ENCODE measurements at regions not wholly inside any gene's neighbourhood (a gene's known extent, or its start where the extent isn't known, plus 50 kb on each side); places are given as distances from the start of the nearest gene placed in this dataset.

DNA sequence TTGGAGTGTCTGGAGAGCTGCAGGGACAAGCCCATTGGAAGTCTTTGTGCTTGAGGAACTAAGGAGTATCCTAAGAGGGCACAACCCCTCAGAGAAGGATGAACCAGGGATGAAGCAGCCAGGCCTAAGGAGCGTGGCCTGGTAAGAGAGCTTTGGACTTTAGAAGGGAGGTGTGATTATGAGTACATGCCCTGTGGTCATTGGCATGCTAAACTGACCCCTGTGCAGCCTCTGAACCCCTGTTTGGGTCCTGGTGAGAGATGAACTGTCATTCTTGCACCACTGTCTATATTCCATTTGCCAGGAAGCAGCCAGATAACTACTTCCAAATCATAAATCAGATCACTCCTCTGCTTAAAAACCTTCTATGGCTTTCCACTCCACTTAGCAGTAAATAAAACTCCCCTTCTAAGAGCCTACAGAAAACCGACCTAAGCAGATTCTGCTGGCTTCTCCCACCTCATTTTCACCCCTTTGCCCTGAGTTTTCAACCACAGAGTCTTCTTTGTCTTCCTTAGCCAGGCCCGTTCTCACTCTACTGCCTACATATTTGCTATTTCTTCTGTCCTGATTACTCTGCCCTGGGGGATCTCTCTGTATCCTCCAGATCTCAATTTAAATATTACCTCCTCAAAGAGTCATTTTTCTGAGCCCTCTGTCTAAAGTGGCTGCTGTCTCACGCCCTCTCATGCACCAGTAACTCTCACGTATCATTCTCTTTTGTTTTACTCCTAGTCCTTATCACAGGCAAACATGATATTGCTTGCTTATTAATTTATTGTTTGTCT is 56.7 kb downstream of the MID1IP1 start:
- no peaks in the 10 kb centered on the region for H3K9me3 ChIP-seq (ENCODE audit: control insufficient read depth, insufficient read depth, low read depth, low read length)
- H3K4me3 ChIP-seq (ENCODE audit: low read depth, low read length), result no peak overlapping the region
- H3K4me1 ChIP-seq (ENCODE audit: control insufficient read depth, insufficient read depth, low read length), result no peaks in the 10 kb centered on the region
- no peak overlapping the region for H3K27ac ChIP-seq (ENCODE audit: extremely low read depth, low read depth, low read length)
- POLR2A ChIA-PET, result no interaction called here
- no peak for TF ChIP-seq ZNF132 (tag by site-specific recombination; IDR thresholded peaks at IDR 0.05; ENCODE audit: borderline replicate concordance)
- TF ChIP-seq ZXDB (tag by site-specific recombination; IDR thresholded peaks at IDR 0.05), result no peak
- TF ChIP-seq PATZ1 (tag by site-specific recombination; IDR thresholded peaks at IDR 0.05), result no peak
- TF ChIP-seq, protein P1, sequence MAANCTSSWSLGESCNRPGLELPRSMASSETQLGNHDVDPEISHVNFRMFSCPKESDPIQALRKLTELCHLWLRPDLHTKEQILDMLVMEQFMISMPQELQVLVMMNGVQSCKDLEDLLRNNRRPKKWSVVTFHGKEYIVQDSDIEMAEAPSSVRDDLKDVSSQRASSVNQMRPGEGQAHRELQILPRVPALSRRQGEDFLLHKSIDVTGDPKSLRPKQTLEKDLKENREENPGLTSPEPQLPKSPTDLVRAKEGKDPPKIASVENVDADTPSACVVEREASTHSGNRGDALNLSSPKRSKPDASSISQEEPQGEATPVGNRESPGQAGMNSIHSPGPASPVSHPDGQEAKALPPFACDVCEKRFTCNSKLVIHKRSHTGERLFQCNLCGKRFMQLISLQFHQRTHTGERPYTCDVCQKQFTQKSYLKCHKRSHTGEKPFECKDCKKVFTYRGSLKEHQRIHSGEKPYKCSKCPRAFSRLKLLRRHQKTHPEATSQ (tag by site-specific recombination; IDR thresholded peaks at IDR 0.05), result no peak
- TF ChIP-seq ZNF785 (tag by site-specific recombination; IDR thresholded peaks at IDR 0.05), result no peak
- no peak for TF ChIP-seq ZNF654 (tag by site-specific recombination; IDR thresholded peaks at IDR 0.05; ENCODE audit: low read depth)
- TF ChIP-seq ZNF555 (tag by site-specific recombination; conservative IDR thresholded peaks at IDR 0.05), result no peak
- no peak for TF ChIP-seq ZBTB21 (tag by site-specific recombination; IDR thresholded peaks at IDR 0.05)
- TF ChIP-seq KLF7 (tag by site-specific recombination; IDR thresholded peaks at IDR 0.05; ENCODE audit: borderline replicate concordance), result no peak
- TF ChIP-seq, protein P2, sequence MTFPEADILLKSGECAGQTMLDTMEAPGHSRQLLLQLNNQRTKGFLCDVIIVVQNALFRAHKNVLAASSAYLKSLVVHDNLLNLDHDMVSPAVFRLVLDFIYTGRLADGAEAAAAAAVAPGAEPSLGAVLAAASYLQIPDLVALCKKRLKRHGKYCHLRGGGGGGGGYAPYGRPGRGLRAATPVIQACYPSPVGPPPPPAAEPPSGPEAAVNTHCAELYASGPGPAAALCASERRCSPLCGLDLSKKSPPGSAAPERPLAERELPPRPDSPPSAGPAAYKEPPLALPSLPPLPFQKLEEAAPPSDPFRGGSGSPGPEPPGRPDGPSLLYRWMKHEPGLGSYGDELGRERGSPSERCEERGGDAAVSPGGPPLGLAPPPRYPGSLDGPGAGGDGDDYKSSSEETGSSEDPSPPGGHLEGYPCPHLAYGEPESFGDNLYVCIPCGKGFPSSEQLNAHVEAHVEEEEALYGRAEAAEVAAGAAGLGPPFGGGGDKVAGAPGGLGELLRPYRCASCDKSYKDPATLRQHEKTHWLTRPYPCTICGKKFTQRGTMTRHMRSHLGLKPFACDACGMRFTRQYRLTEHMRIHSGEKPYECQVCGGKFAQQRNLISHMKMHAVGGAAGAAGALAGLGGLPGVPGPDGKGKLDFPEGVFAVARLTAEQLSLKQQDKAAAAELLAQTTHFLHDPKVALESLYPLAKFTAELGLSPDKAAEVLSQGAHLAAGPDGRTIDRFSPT (tag by site-specific recombination; IDR thresholded peaks at IDR 0.05), result no peak
- TF ChIP-seq ZNF324 (tag by site-specific recombination; IDR thresholded peaks at IDR 0.05), result no peak
- TF ChIP-seq, protein P3, sequence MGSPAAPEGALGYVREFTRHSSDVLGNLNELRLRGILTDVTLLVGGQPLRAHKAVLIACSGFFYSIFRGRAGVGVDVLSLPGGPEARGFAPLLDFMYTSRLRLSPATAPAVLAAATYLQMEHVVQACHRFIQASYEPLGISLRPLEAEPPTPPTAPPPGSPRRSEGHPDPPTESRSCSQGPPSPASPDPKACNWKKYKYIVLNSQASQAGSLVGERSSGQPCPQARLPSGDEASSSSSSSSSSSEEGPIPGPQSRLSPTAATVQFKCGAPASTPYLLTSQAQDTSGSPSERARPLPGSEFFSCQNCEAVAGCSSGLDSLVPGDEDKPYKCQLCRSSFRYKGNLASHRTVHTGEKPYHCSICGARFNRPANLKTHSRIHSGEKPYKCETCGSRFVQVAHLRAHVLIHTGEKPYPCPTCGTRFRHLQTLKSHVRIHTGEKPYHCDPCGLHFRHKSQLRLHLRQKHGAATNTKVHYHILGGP (tag by site-specific recombination; IDR thresholded peaks at IDR 0.05), result no peak
- no peak for TF ChIP-seq SALL2 (tag by site-specific recombination; IDR thresholded peaks at IDR 0.05; ENCODE audit: borderline replicate concordance)
- TF ChIP-seq ZNF623 (tag by site-specific recombination; IDR thresholded peaks at IDR 0.05), result no peak
- TF ChIP-seq ZNF155 (tag by site-specific recombination; IDR thresholded peaks at IDR 0.05), result no peak
- TF ChIP-seq, protein P4, sequence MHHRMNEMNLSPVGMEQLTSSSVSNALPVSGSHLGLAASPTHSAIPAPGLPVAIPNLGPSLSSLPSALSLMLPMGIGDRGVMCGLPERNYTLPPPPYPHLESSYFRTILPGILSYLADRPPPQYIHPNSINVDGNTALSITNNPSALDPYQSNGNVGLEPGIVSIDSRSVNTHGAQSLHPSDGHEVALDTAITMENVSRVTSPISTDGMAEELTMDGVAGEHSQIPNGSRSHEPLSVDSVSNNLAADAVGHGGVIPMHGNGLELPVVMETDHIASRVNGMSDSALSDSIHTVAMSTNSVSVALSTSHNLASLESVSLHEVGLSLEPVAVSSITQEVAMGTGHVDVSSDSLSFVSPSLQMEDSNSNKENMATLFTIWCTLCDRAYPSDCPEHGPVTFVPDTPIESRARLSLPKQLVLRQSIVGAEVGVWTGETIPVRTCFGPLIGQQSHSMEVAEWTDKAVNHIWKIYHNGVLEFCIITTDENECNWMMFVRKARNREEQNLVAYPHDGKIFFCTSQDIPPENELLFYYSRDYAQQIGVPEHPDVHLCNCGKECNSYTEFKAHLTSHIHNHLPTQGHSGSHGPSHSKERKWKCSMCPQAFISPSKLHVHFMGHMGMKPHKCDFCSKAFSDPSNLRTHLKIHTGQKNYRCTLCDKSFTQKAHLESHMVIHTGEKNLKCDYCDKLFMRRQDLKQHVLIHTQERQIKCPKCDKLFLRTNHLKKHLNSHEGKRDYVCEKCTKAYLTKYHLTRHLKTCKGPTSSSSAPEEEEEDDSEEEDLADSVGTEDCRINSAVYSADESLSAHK (tag by site-specific recombination; IDR thresholded peaks at IDR 0.05), result no peak
- TF ChIP-seq ZSCAN23 (tag by site-specific recombination; IDR thresholded peaks at IDR 0.05), result no peak
- no peak for TF ChIP-seq ZNF692 (tag by site-specific recombination; IDR thresholded peaks at IDR 0.05)
- TF ChIP-seq IKZF3 (tag by site-specific recombination; IDR thresholded peaks at IDR 0.05), result no peak
- CTCF ChIA-PET, result no interaction called here
- no peaks in the 10 kb centered on the region for H3K36me3 ChIP-seq (ENCODE audit: control insufficient read depth in 2 of 2, insufficient read depth in 1 of 2, low read length in 2 of 2)

All from HEK293 (cell line).